Natural killer cell treated with Interleukin-12 subunit alpha and Interleukin-12 subunit beta and Interleukin-15 and Interleukin-18, amount 100 ng/mL, for 72 hours (primary cell): ENCODE measurements at regions not wholly inside any gene's neighbourhood (a gene's known extent, or its start where the extent isn't known, plus 50 kb on each side); places are given as distances from the start of the nearest gene placed in this dataset.
"Not testable (repeated sequence)": the region's sequence is repeated elsewhere in the genome, so short reads cannot be mapped to it uniquely, and the experiment has no call there.

Experiments
- ATAC-seq, 2 donors: fragments of 150-1000 bp; cut with Tn5 transposase in 1 of 2; sonication (Bioruptor Pico), chemical (Tn5 transposase) in 1 of 2; 2 replicates each; pipeline ENCODE4 v1.10.0; 2021
- DNase-seq: peaks from one replicate; pipeline ENCODE4 v3.0.0; 2022; ENCODE audit warnings: low spot score
- H3K27ac Mint-ChIP-seq, 2 donors: 1 replicate in 1 of 2; 2 replicates in 1 of 2; pipeline ENCODE4 v1.8.0; 2022; ENCODE audit warnings: mixed read lengths in 2 of 2, mild to moderate bottlenecking in 1 of 2, moderate library complexity in 1 of 2
- H3K27me3 Mint-ChIP-seq, 2 donors: 1 replicate in 1 of 2; 2 replicates in 1 of 2; pipeline ENCODE4 v1.8.0; 2022; ENCODE audit warnings: mixed read lengths in 2 of 2
- H3K36me3 Mint-ChIP-seq: one replicate; pipeline ENCODE4 v1.8.0; 2022; ENCODE audit warnings: mixed read lengths
- H3K4me1 Mint-ChIP-seq, 2 donors: 1 replicate in 1 of 2; 2 replicates in 1 of 2; pipeline ENCODE4 v1.8.0; 2022; ENCODE audit warnings: low read depth in 2 of 2, mixed read lengths in 2 of 2, mild to moderate bottlenecking in 1 of 2
- H3K4me3 Mint-ChIP-seq: one replicate; pipeline ENCODE4 v1.8.0; 2022; ENCODE audit warnings: mixed read lengths
- H3K9me3 Mint-ChIP-seq: 2 replicates; pipeline ENCODE4 v1.8.0; 2022; ENCODE audit warnings: mixed read lengths

GRCh38 chr18:5830902-5831301 is 64.4 kb downstream of the TMEM200C start:
- not testable (repeated sequence) for ATAC-seq, H3K27ac Mint-ChIP-seq, H3K9me3 Mint-ChIP-seq, DNase-seq, H3K4me1 Mint-ChIP-seq, H3K36me3 Mint-ChIP-seq, H3K4me3 Mint-ChIP-seq, H3K27me3 Mint-ChIP-seq

GRCh38 chr18:5828913-5829312 is 66.4 kb downstream of the TMEM200C start:
- H3K27me3 Mint-ChIP-seq, result peaks cover 3 to 7% of the 10 kb centered on the region in 2 donors
- no peak overlapping the region for H3K27ac Mint-ChIP-seq
- H3K4me3 Mint-ChIP-seq, result no peak overlapping the region
- H3K4me1 Mint-ChIP-seq, result no peaks in the 10 kb centered on the region
- ATAC-seq (no peak), DNase-seq (no peak)
- no peaks in the 10 kb centered on the region for H3K36me3 Mint-ChIP-seq
- peaks cover 4% of the 10 kb centered on the region for H3K9me3 Mint-ChIP-seq

GRCh38 chr18:5825663-5826062 is 69.7 kb downstream of the TMEM200C start:
- DNase-seq (no peak), ATAC-seq (no peak)
- no peaks in the 10 kb centered on the region for H3K36me3 Mint-ChIP-seq
- no peaks in the 10 kb centered on the region for H3K4me1 Mint-ChIP-seq
- H3K9me3 Mint-ChIP-seq, result peaks cover 4% of the 10 kb centered on the region
- no peak overlapping the region for H3K4me3 Mint-ChIP-seq
- H3K27me3 Mint-ChIP-seq, result peaks cover 3 to 7% of the 10 kb centered on the region in 2 donors
- no peak overlapping the region for H3K27ac Mint-ChIP-seq

GRCh38 chr18:5824370-5824984 is 70.8 kb downstream of the TMEM200C start:
- Mint-ChIP-seq H3K27me3 (peaks cover 3 to 7% of the 10 kb centered on the region in 2 donors), H3K4me3 (no peak overlapping the region), H3K36me3 (no peaks in the 10 kb centered on the region), H3K9me3 (peaks cover 4% of the 10 kb centered on the region), H3K27ac (no peak overlapping the region), H3K4me1 (no peaks in the 10 kb centered on the region)
- DNase-seq (no peak), ATAC-seq (no peak)

GRCh38 chr18:5817816-5818215 is 77.5 kb downstream of the TMEM200C start:
- ATAC-seq (no peak), DNase-seq (no peak)
- no peaks in the 10 kb centered on the region for H3K9me3 Mint-ChIP-seq
- H3K4me1 Mint-ChIP-seq, result no peaks in the 10 kb centered on the region
- H3K27ac Mint-ChIP-seq, result no peak overlapping the region
- H3K4me3 Mint-ChIP-seq, result no peak overlapping the region
- H3K36me3 Mint-ChIP-seq, result no peaks in the 10 kb centered on the region
- H3K27me3 Mint-ChIP-seq, result peaks cover 0 to 7% of the 10 kb centered on the region in 2 donors

GRCh38 chr18:5806860-5807259 is 88.5 kb downstream of the TMEM200C start:
- DNase-seq (no peak), ATAC-seq (no peak)
- Mint-ChIP-seq H3K9me3 (peaks cover 5% of the 10 kb centered on the region), H3K4me3 (no peak overlapping the region), H3K36me3 (peaks cover 5% of the 10 kb centered on the region), H3K27me3 (no peaks in the 10 kb centered on the region), H3K27ac (no peak overlapping the region), H3K4me1 (no peaks in the 10 kb centered on the region)

- Mint-ChIP-seq H3K4me1 (no peaks in the 10 kb centered on the region), H3K36me3 (no peaks in the 10 kb centered on the region), H3K27ac (no peak overlapping the region), H3K4me3 (no peak overlapping the region), H3K9me3 (peaks cover 6% of the 10 kb centered on the region), H3K27me3 (no peaks in the 10 kb centered on the region)
- DNase-seq (no peak), ATAC-seq (no peak)
Observed at GRCh38 chr18:5787936-5788335, 107.4 kb downstream of the TMEM200C start.

GRCh38 chr18:5779922-5780321 is 115.4 kb downstream of the TMEM200C start:
- no peaks in the 10 kb centered on the region for H3K4me1 Mint-ChIP-seq
- peaks cover 3% of the 10 kb centered on the region for H3K9me3 Mint-ChIP-seq
- ATAC-seq (peak in 1 of 2 donors; percentile 53), DNase-seq (no peak)
- H3K27ac Mint-ChIP-seq, result no peak overlapping the region
- no peak overlapping the region for H3K4me3 Mint-ChIP-seq
- no peaks in the 10 kb centered on the region for H3K36me3 Mint-ChIP-seq
- H3K27me3 Mint-ChIP-seq, result peaks cover 0 to 8% of the 10 kb centered on the region in 2 donors

GRCh38 chr18:5772306-5773105 is 122.8 kb downstream of the TMEM200C start:
- Mint-ChIP-seq H3K36me3 (no peaks in the 10 kb centered on the region), H3K4me3 (no peak overlapping the region), H3K27ac (no peak overlapping the region), H3K27me3 (peaks cover 0 to 10% of the 10 kb centered on the region in 2 donors), H3K4me1 (no peaks in the 10 kb centered on the region), H3K9me3 (no peaks in the 10 kb centered on the region)
- no peak for ATAC-seq
- no peak for DNase-seq

- Mint-ChIP-seq H3K27me3 (peaks cover 0 to 7% of the 10 kb centered on the region in 2 donors), H3K36me3 (no peaks in the 10 kb centered on the region), H3K9me3 (no peaks in the 10 kb centered on the region), H3K27ac (no peak overlapping the region), H3K4me1 (no peaks in the 10 kb centered on the region), H3K4me3 (no peak overlapping the region)
- DNase-seq, result no peak
- ATAC-seq, result no peak
Observed at GRCh38 chr18:5771343-5771742, 124.0 kb downstream of the TMEM200C start.

GRCh38 chr18:5770176-5770575 is 125.1 kb downstream of the TMEM200C start:
- Mint-ChIP-seq H3K36me3 (no peaks in the 10 kb centered on the region), H3K27ac (no peak overlapping the region), H3K27me3 (peaks cover 0 to 7% of the 10 kb centered on the region in 2 donors), H3K4me3 (no peak overlapping the region), H3K4me1 (no peaks in the 10 kb centered on the region), H3K9me3 (no peaks in the 10 kb centered on the region)
- DNase-seq (no peak), ATAC-seq (no peak)

- DNase-seq (no peak), ATAC-seq (no peak)
- no peak overlapping the region for H3K27ac Mint-ChIP-seq
- peaks cover 7% of the 10 kb centered on the region for H3K9me3 Mint-ChIP-seq
- H3K4me1 Mint-ChIP-seq, result no peaks in the 10 kb centered on the region
- no peak overlapping the region for H3K4me3 Mint-ChIP-seq
- H3K27me3 Mint-ChIP-seq, result peaks cover 0 to 16% of the 10 kb centered on the region in 2 donors
- H3K36me3 Mint-ChIP-seq, result no peaks in the 10 kb centered on the region
Observed at GRCh38 chr18:5768454-5768853, 126.9 kb downstream of the TMEM200C start.

GRCh38 chr18:5759194-5759593 is 136.1 kb downstream of the TMEM200C start:
- Mint-ChIP-seq H3K27me3 (peaks cover 2 to 8% of the 10 kb centered on the region in 2 donors), H3K4me1 (no peaks in the 10 kb centered on the region), H3K4me3 (no peak overlapping the region), H3K36me3 (no peaks in the 10 kb centered on the region), H3K27ac (no peak overlapping the region), H3K9me3 (peaks cover 10% of the 10 kb centered on the region)
- no peak for DNase-seq
- ATAC-seq, result no peak

- Mint-ChIP-seq H3K4me3 (no peak overlapping the region), H3K36me3 (no peaks in the 10 kb centered on the region), H3K27ac (no peak overlapping the region), H3K9me3 (peaks cover 6% of the 10 kb centered on the region), H3K27me3 (peaks cover 0 to 2% of the 10 kb centered on the region in 2 donors), H3K4me1 (no peaks in the 10 kb centered on the region)
- ATAC-seq, result no peak
- no peak for DNase-seq
Observed at GRCh38 chr18:5756823-5757222, 138.5 kb downstream of the TMEM200C start.
